Keratinocyte (primary cell): ENCODE measurements at regions not wholly inside any gene's neighbourhood (a gene's known extent, or its start where the extent isn't known, plus 50 kb on each side); places are given as distances from the start of the nearest gene placed in this dataset.
"Not testable (repeated sequence)": the region's sequence is repeated elsewhere in the genome, so short reads cannot be mapped to it uniquely, and the experiment has no call there.

Experiments used
- DNase-seq: peaks from one replicate; pipeline ENCODE4 v3.0.0-alpha.2; 2011; ENCODE audit warnings: low read depth, missing footprints, low spot score
- FAIRE-seq: peaks from 2 replicates; lab custom pipeline; 2011; peaks lifted over from hg19 to GRCh38; lab: Jason Lieb, UNC
- H2AFZ ChIP-seq: 2 replicates; pipeline ENCODE4 v1.6.0; 2012; ENCODE audit warnings: low read length, control low read depth, inconsistent platforms; ENCODE audit not compliant: control insufficient read depth
- H3K27ac ChIP-seq: 2 replicates; pipeline ENCODE4 v1.5.1; 2011; ENCODE audit warnings: low read length; ENCODE audit not compliant: control insufficient read depth, insufficient read depth
- H3K27me3 ChIP-seq: 3 replicates; pipeline ENCODE4 v1.6.0; 2011; ENCODE audit warnings: low read length; ENCODE audit not compliant: control insufficient read depth, insufficient read depth; ENCODE audit errors: extremely low read depth
- H3K36me3 ChIP-seq, 2 experiments: 2 replicates in 1 of 2; 3 replicates in 1 of 2; pipeline ENCODE4 v1.5.1; 2011; ENCODE audit warnings: low read length in 2 of 2, mild to moderate bottlenecking in 1 of 2; ENCODE audit not compliant: control insufficient read depth in 2 of 2, insufficient read depth in 2 of 2; ENCODE audit errors: extremely low read depth in 1 of 2
- H3K4me1 ChIP-seq: 3 replicates; pipeline ENCODE4 v1.5.1; 2011; ENCODE audit warnings: low read length; ENCODE audit not compliant: control insufficient read depth, insufficient read depth; ENCODE audit errors: extremely low read depth
- H3K4me2 ChIP-seq: 3 replicates; pipeline ENCODE4 v1.6.0; 2011; ENCODE audit warnings: low read depth, low read length; ENCODE audit not compliant: control insufficient read depth, insufficient read depth; ENCODE audit errors: extremely low read depth
- H3K4me3 ChIP-seq, 3 experiments: fragments of 200-600 bp in 1 of 3; sonication (generic) in 1 of 3; 2 replicates in 2 of 3; 3 replicates in 1 of 3; pipeline ENCODE4 v1.5.1; 2011 to 2016; ENCODE audit warnings: low read length in 3 of 3, mild to moderate bottlenecking in 3 of 3, control low read depth in 2 of 3, inconsistent platforms in 1 of 3, low read depth in 1 of 3, mixed read lengths in 1 of 3, mixed run types in 1 of 3, moderate library complexity in 1 of 3; ENCODE audit not compliant: control insufficient read depth in 2 of 3, insufficient read depth in 2 of 3; ENCODE audit errors: extremely low read depth in 1 of 3
- H3K79me2 ChIP-seq: 2 replicates; pipeline ENCODE4 v1.6.0; 2012; ENCODE audit warnings: low read length; ENCODE audit not compliant: control insufficient read depth, insufficient read depth
- H3K9ac ChIP-seq: 3 replicates; pipeline ENCODE4 v1.6.0; 2011; ENCODE audit warnings: low read length; ENCODE audit not compliant: control insufficient read depth, insufficient read depth; ENCODE audit errors: extremely low read depth
- H3K9me1 ChIP-seq: 3 replicates; pipeline ENCODE4 v1.6.0; 2011; ENCODE audit warnings: low read length; ENCODE audit not compliant: control insufficient read depth, insufficient read depth; ENCODE audit errors: extremely low read depth
- H3K9me3 ChIP-seq: 2 replicates; pipeline ENCODE4 v1.5.1; 2012; ENCODE audit warnings: low read depth, low read length; ENCODE audit not compliant: control insufficient read depth
- H4K20me1 ChIP-seq: 3 replicates; pipeline ENCODE4 v1.6.0; 2011; ENCODE audit warnings: low read length; ENCODE audit not compliant: control insufficient read depth, insufficient read depth; ENCODE audit errors: extremely low read depth
- EZH2 ChIP-seq: IDR thresholded peaks from one replicate; pipeline ENCODE4 v1.6.1; 2012; ENCODE audit warnings: inconsistent platforms, mild to moderate bottlenecking, low read length, moderate library complexity
- dilution Hi-C: fragments of 300-500 bp; cut with MboI; formaldehyde crosslinking; loops from one replicate; pipeline ENCODE4 v1.7.0; 2020; ENCODE audit warnings: low sequenced_read_pairs; ENCODE audit not compliant: extremely low pct_ligation_motif_present
- TF ChIP-seq, protein P1 (sequence below), 3 experiments: IDR thresholded peaks in 1 of 3; conservative IDR thresholded peaks in 1 of 3; optimal IDR thresholded peaks in 1 of 3; 2 replicates in 2 of 3; 3 replicates in 1 of 3; pipeline versions ENCODE3 to v1.5.1; 2011; ENCODE audit warnings: low read length in 3 of 3, mild to moderate bottlenecking in 3 of 3, moderate library complexity in 2 of 3, control low read depth in 1 of 3, inconsistent platforms in 1 of 3; ENCODE audit not compliant: insufficient read depth in 2 of 3; ENCODE audit errors: extremely low read depth in 1 of 3

DNA sequence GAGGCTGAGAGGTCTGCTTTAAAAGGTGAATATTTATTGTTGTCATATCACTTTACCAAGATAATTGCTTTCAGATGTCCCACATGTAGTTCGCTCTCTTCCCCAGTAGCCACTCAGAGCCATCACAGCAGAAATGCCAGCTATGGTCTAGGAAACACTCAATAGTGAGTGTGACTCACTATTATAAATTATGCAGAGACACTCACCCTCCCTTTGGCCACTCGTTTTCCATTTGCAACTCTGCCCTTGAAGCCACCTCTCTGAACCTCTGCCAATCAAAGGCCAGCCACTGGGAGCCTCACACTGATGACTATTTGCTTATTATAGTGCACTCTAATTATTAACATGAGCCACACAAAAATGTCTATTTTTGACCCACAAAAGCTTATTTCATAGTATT lies 328.1 kb upstream of the ATP10A start:
- no peak for FAIRE-seq
- Histone ChIP-seq H3K36me3 (no peaks in the 10 kb centered on the region), H3K27me3 (no peaks in the 10 kb centered on the region), H3K27ac (no peak overlapping the region), H3K4me3 (no peak overlapping the region), H3K4me2 (no peak overlapping the region), H3K9me3 (peaks cover 2% of the 10 kb centered on the region), H4K20me1 (no peaks in the 10 kb centered on the region), H3K9ac (no peak overlapping the region), H3K9me1 (no peaks in the 10 kb centered on the region), H3K79me2 (no peaks in the 10 kb centered on the region), H3K4me1 (no peaks in the 10 kb centered on the region), H2AFZ (no peak overlapping the region)
- DNase-seq = no peak
- TF ChIP-seq, protein P1, sequence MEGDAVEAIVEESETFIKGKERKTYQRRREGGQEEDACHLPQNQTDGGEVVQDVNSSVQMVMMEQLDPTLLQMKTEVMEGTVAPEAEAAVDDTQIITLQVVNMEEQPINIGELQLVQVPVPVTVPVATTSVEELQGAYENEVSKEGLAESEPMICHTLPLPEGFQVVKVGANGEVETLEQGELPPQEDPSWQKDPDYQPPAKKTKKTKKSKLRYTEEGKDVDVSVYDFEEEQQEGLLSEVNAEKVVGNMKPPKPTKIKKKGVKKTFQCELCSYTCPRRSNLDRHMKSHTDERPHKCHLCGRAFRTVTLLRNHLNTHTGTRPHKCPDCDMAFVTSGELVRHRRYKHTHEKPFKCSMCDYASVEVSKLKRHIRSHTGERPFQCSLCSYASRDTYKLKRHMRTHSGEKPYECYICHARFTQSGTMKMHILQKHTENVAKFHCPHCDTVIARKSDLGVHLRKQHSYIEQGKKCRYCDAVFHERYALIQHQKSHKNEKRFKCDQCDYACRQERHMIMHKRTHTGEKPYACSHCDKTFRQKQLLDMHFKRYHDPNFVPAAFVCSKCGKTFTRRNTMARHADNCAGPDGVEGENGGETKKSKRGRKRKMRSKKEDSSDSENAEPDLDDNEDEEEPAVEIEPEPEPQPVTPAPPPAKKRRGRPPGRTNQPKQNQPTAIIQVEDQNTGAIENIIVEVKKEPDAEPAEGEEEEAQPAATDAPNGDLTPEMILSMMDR (optimal IDR thresholded peaks at IDR 0.05 in 1 of 3, IDR thresholded peaks at IDR 0.05 in 1 of 3, conservative IDR thresholded peaks at IDR 0.05 in 1 of 3; ENCODE audit: extremely low read depth in 1 of 3, insufficient read depth in 2 of 3, low read length in 3 of 3) = no peak
- no peak for TF ChIP-seq EZH2
- dilution Hi-C loops = no loop called here

DNA sequence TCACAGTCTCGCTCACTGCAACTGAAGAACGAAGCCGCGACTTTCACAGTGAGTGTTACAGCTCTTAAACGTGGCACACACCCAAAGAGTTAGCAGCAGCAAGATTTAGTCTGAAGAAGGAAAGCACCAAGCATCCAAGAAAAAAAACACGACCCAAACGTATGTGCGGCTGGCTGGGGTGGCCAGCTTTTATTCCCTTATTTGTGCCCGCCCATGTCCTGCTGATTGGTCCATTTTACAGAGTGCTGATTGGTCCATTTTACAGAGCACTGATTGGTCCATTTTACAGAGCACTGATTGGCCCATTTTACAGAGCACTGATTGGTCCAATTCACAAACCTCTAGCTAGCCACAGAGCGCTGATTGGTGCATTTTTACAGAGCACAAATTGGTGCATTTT lies 323.0 kb upstream of the ATP10A start:
- H3K36me3 ChIP-seq, H3K9me1 ChIP-seq, H3K4me3 ChIP-seq, H3K4me2 ChIP-seq, H3K79me2 ChIP-seq, H3K9me3 ChIP-seq, DNase-seq, H3K27ac ChIP-seq, dilution Hi-C loops, H4K20me1 ChIP-seq, H3K4me1 ChIP-seq, H2AFZ ChIP-seq, H3K27me3 ChIP-seq, FAIRE-seq, H3K9ac ChIP-seq: not testable (repeated sequence)

DNA sequence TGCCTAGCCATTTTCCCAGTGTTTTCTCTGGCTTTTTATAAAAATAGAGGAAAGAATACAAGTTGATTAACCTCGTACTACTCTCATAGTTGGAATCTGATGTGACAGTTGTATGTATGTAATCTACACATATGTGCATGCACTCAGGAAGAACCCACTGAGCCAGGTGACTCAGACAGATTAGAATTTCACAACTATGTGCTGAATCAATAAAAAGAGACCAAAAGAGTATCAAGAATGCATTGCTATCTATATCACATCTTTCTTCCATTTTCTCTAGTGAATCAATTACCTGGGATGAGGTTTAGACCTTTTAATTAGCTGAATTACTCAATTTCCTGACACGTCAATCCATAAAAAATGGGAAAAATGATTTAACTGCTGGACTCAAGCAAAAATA lies 319.3 kb upstream of the ATP10A start:
- no peak for TF ChIP-seq EZH2
- TF ChIP-seq, protein P1 (optimal IDR thresholded peaks at IDR 0.05 in 1 of 3, IDR thresholded peaks at IDR 0.05 in 1 of 3, conservative IDR thresholded peaks at IDR 0.05 in 1 of 3; ENCODE audit: extremely low read depth in 1 of 3, insufficient read depth in 2 of 3, low read length in 3 of 3) = no peak
- Histone ChIP-seq H3K9me1 (no peaks in the 10 kb centered on the region), H3K9me3 (peaks cover 10% of the 10 kb centered on the region), H3K79me2 (no peaks in the 10 kb centered on the region), H3K4me3 (no peak overlapping the region), H3K4me1 (no peaks in the 10 kb centered on the region), H2AFZ (no peak overlapping the region), H4K20me1 (no peaks in the 10 kb centered on the region), H3K4me2 (no peak overlapping the region), H3K27me3 (no peaks in the 10 kb centered on the region), H3K36me3 (no peaks in the 10 kb centered on the region), H3K27ac (no peak overlapping the region), H3K9ac (no peak overlapping the region)
- FAIRE-seq (no peak), DNase-seq (no peak)
- dilution Hi-C loops = no loop called here
